GM13977 (cell line): ENCODE measurements at regions not wholly inside any gene's neighbourhood (a gene's known extent, or its start where the extent isn't known, plus 50 kb on each side); places are given as distances from the start of the nearest gene placed in this dataset.
"Not testable (repeated sequence)": the region's sequence is repeated elsewhere in the genome, so short reads cannot be mapped to it uniquely, and the experiment has no call there.

ENCODE experiments used
- DNase-seq: peaks from one replicate; pipeline ENCODE4 v3.0.0; 2012; ENCODE audit warnings: low spot score
- CTCF ChIP-seq: IDR thresholded peaks from 2 replicates; pipeline ENCODE4 v1.5.1; 2012; ENCODE audit warnings: mild to moderate bottlenecking, control low read depth; ENCODE audit not compliant: insufficient read depth; ENCODE audit errors: extremely low read depth, missing control alignments
- in situ Hi-C: fragments of 300-500 bp; cut with MboI; formaldehyde crosslinking; loops from one replicate; pipeline ENCODE4 v1.12.0; 2022; ENCODE audit warnings: low sequenced_read_pairs, low pct_unique_long_range_greater_than_20kb, mixed read lengths, inconsistent platforms; ENCODE audit not compliant: unreplicated experiment

GRCh38 chr12:68438601-68439000, 106.4 kb upstream of the MDM1 start:
- no peak for TF ChIP-seq CTCF
- in situ Hi-C loops = no loop called here

GRCh38 chr12:68439368-68440045, 107.3 kb upstream of the MDM1 start:
- in situ Hi-C loops = no loop called here
- TF ChIP-seq CTCF = no peak
- no peak for DNase-seq

More at GRCh38 chr12:68438601-68439000, 106.4 kb upstream of the MDM1 start:
- DNase-seq = no peak

GRCh38 chr12:68440068-68440581, 108.0 kb upstream of the MDM1 start:
- in situ Hi-C loops = no loop called here
- DNase-seq = no peak
- TF ChIP-seq CTCF = no peak

- in situ Hi-C loops = no loop called here
- DNase-seq = no peak
- TF ChIP-seq CTCF = no peak
Observed at GRCh38 chr12:68441167-68441566, 109.0 kb upstream of the MDM1 start.

- DNase-seq, in situ Hi-C loops: not testable (repeated sequence)
Observed at GRCh38 chr12:68442353-68442972, 110.3 kb upstream of the MDM1 start.

GRCh38 chr12:68443695-68444094, 111.5 kb upstream of the MDM1 start:
- DNase-seq, in situ Hi-C loops: not testable (repeated sequence)

GRCh38 chr12:68445824-68446223, 113.7 kb upstream of the MDM1 start:
- no peak for DNase-seq
- in situ Hi-C loops = no loop called here
- TF ChIP-seq CTCF = no peak
